ENCODE measurements at regions not wholly inside any gene's neighbourhood (a gene's known extent, or its start where the extent isn't known, plus 50 kb on each side); places are given as distances from the start of the nearest gene placed in this dataset.

- Histone ChIP-seq H3K27ac (ENCODE audit: low read length) (no peak overlapping the region), H3K9me2 (replicated peaks; ENCODE audit: insufficient read depth, low read length) (no peaks in the 10 kb centered on the region; the same call in 1 of the 2 replicates), H3K4me2 (ENCODE audit: low read depth, low read length) (no peak overlapping the region), H3K79me2 (ENCODE audit: low read length) (no peaks in the 10 kb centered on the region), H3K4me1 (ENCODE audit: low read length) (no peaks in the 10 kb centered on the region), H3K9ac (ENCODE audit: low read length) (no peak overlapping the region), H4K20me1 (ENCODE audit: insufficient read depth, low read length) (no peaks in the 10 kb centered on the region), H3K27me3 (replicated peaks; ENCODE audit: insufficient read depth, low read length) (no peaks in the 10 kb centered on the region), H3F3A (ENCODE audit: insufficient read depth, low read length) (no peaks in the 10 kb centered on the region; the same call in 1 of the 2 replicates), H2AFZ (ENCODE audit: low read length) (no peak overlapping the region), H3K4me3 (ENCODE audit: low read length) (no peak overlapping the region), H3K9me3 (replicated peaks; ENCODE audit: insufficient read depth, low read length) (no peaks in the 10 kb centered on the region), H3K36me3 (replicated peaks; ENCODE audit: insufficient read depth, low read length) (no peaks in the 10 kb centered on the region)
- no peak for DNase-seq
- no peak for TF ChIP-seq EZH2 (optimal IDR thresholded peaks at IDR 0.05; ENCODE audit: low read depth, low read length)
Observed at GRCh38 chr2:168378960-168379669, 77.0 kb upstream of the CERS6 start.

GRCh38 chr2:168380500-168380899 lies 75.6 kb upstream of the CERS6 start:
- TF ChIP-seq EZH2phosphoT487 (IDR thresholded peaks at IDR 0.05; ENCODE audit: low read length) = no peak
- TF ChIP-seq CTCF (IDR thresholded peaks at IDR 0.05; ENCODE audit: low read length) = no peak
- TF ChIP-seq EZH2 (optimal IDR thresholded peaks at IDR 0.05; ENCODE audit: low read depth, low read length) = no peak
- H3K9ac ChIP-seq (ENCODE audit: low read length) = no peak overlapping the region
- no peak for DNase-seq
- H3F3A ChIP-seq (ENCODE audit: insufficient read depth, low read length) = no peaks in the 10 kb centered on the region; the same call in 1 of the 2 replicates
- H3K27ac ChIP-seq (ENCODE audit: low read length) = no peak overlapping the region
- no peak overlapping the region for H3K4me2 ChIP-seq (ENCODE audit: low read depth, low read length)
- no peaks in the 10 kb centered on the region for H4K20me1 ChIP-seq (ENCODE audit: insufficient read depth, low read length)
- no peak overlapping the region for H3K4me3 ChIP-seq (ENCODE audit: low read length)
- no peaks in the 10 kb centered on the region for H3K4me1 ChIP-seq (ENCODE audit: low read length)
- no peak overlapping the region for H2AFZ ChIP-seq (ENCODE audit: low read length)
- no peaks in the 10 kb centered on the region for H3K27me3 ChIP-seq (replicated peaks; ENCODE audit: insufficient read depth, low read length)
- no peaks in the 10 kb centered on the region for H3K79me2 ChIP-seq (ENCODE audit: low read length)
- H3K9me2 ChIP-seq (replicated peaks; ENCODE audit: insufficient read depth, low read length) = no peaks in the 10 kb centered on the region; the same call in 1 of the 2 replicates
- no peaks in the 10 kb centered on the region for H3K36me3 ChIP-seq (replicated peaks; ENCODE audit: insufficient read depth, low read length)
- no peaks in the 10 kb centered on the region for H3K9me3 ChIP-seq (replicated peaks; ENCODE audit: insufficient read depth, low read length)

GRCh38 chr2:168392024-168392423 lies 64.0 kb upstream of the CERS6 start:
- no peak for TF ChIP-seq EZH2 (optimal IDR thresholded peaks at IDR 0.05; ENCODE audit: low read depth, low read length)
- TF ChIP-seq EZH2phosphoT487 (IDR thresholded peaks at IDR 0.05; ENCODE audit: low read length) = no peak
- no peak for TF ChIP-seq CTCF (IDR thresholded peaks at IDR 0.05; ENCODE audit: low read length)
- Histone ChIP-seq H3K4me2 (ENCODE audit: low read depth, low read length) (no peak overlapping the region), H3K9ac (ENCODE audit: low read length) (no peak overlapping the region), H3K79me2 (ENCODE audit: low read length) (no peaks in the 10 kb centered on the region), H3F3A (ENCODE audit: insufficient read depth, low read length) (no peaks in the 10 kb centered on the region), H3K4me3 (ENCODE audit: low read length) (no peak overlapping the region), H2AFZ (ENCODE audit: low read length) (no peak overlapping the region), H3K27me3 (replicated peaks; ENCODE audit: insufficient read depth, low read length) (no peaks in the 10 kb centered on the region), H3K9me3 (replicated peaks; ENCODE audit: insufficient read depth, low read length) (no peaks in the 10 kb centered on the region), H4K20me1 (ENCODE audit: insufficient read depth, low read length) (no peaks in the 10 kb centered on the region), H3K4me1 (ENCODE audit: low read length) (no peaks in the 10 kb centered on the region), H3K9me2 (replicated peaks; ENCODE audit: insufficient read depth, low read length) (no peaks in the 10 kb centered on the region), H3K27ac (ENCODE audit: low read length) (no peak overlapping the region), H3K36me3 (replicated peaks; ENCODE audit: insufficient read depth, low read length) (no peaks in the 10 kb centered on the region)
- DNase-seq = no peak

- Histone ChIP-seq H3K79me2 (ENCODE audit: low read length) (no peaks in the 10 kb centered on the region), H3K4me1 (ENCODE audit: low read length) (no peaks in the 10 kb centered on the region), H3K27me3 (replicated peaks; ENCODE audit: insufficient read depth, low read length) (no peaks in the 10 kb centered on the region), H3K36me3 (replicated peaks; ENCODE audit: insufficient read depth, low read length) (no peaks in the 10 kb centered on the region), H3K27ac (ENCODE audit: low read length) (no peak overlapping the region), H3K4me3 (ENCODE audit: low read length) (no peak overlapping the region), H4K20me1 (ENCODE audit: insufficient read depth, low read length) (no peaks in the 10 kb centered on the region), H3K4me2 (ENCODE audit: low read depth, low read length) (no peak overlapping the region), H3K9me3 (replicated peaks; ENCODE audit: insufficient read depth, low read length) (no peaks in the 10 kb centered on the region), H2AFZ (ENCODE audit: low read length) (no peak overlapping the region), H3K9ac (ENCODE audit: low read length) (no peak overlapping the region), H3F3A (ENCODE audit: insufficient read depth, low read length) (no peaks in the 10 kb centered on the region), H3K9me2 (replicated peaks; ENCODE audit: insufficient read depth, low read length) (no peaks in the 10 kb centered on the region)
- TF ChIP-seq EZH2 (optimal IDR thresholded peaks at IDR 0.05; ENCODE audit: low read depth, low read length) (no peak), CTCF (IDR thresholded peaks at IDR 0.05; ENCODE audit: low read length) (no peak), EZH2phosphoT487 (IDR thresholded peaks at IDR 0.05; ENCODE audit: low read length) (no peak)
- DNase-seq = no peak
Observed at GRCh38 chr2:168392797-168393196, 63.3 kb upstream of the CERS6 start.
